CD4-positive, alpha-beta T cell treated with Interleukin-17A for 1 hour (primary cell): ENCODE measurements at regions not wholly inside any gene's neighbourhood (a gene's known extent, or its start where the extent isn't known, plus 50 kb on each side); places are given as distances from the start of the nearest gene placed in this dataset.

Source experiments
- DNase-seq: peaks from one replicate; pipeline ENCODE4 v3.0.0-alpha.2; 2020

DNA sequence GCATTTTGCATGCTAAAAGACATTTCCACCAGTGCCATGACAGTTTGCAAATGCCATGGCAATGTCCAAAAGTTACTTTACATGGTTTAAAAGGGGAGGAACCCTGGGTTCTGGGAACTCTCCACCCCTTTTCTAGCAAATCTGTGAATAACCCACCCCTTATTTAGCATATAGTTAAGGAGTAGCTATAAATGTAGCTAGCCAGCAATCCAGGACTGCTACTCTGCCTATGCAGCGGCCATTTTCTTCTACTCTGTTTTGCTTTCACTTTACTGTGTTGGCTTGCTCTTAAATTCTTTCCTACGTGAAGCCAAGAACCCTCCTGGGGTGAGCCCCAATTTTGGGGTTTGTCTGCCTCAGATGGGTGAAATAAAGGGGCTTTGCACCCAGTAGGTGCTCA, 141.0 kb downstream of the PTPN11 start:
- DNase-seq: no peak

DNA sequence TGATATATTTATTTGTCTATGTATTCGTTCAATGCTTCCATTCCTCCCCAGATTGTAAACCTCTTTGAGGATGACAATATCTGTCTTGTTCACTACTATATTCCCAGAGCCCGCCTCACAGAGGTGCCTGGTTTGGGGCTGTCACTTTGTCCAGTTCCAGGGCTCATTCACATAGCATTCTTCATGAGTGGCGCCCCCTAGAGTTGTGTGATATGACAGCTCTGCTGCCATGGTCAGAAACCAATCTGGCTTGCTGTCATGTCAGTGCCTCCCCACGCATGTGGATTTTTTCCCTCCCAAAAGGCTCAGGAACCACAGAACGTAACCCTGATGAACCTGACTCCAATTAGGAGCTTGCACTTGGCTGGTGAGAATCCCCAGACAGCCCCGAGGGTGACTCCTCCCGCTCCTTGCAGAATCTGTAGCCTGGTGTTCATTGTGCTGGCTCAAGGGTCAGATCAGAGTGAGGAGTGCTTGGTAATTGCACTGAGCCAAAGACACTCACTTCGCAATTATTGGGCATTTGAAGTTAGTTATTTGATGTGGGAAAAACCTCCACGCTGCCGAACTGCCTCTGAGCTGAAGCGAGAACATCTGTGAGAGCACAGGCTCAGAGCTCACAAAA, 145.5 kb downstream of the PTPN11 start:
- DNase-seq: no peak

DNA sequence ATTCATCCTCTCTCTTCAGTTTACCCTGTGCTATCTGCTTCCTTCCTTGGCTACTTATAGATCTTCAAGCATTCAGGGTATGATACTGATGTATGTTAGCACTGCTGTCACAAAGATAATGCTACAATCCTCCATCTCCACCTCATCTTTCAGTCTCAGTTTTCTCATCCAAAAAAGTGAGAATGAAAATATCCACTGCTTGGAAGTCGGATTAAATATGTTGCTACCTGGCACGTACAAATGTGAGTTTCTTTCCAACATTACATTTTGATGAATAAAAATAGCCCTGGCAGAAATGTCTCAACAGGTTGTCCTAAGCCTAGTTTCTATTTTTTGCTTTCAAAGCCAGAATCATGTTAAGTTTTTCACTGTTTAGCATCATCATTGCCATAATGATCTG, 149.9 kb downstream of the PTPN11 start:
- no peak for DNase-seq

DNA sequence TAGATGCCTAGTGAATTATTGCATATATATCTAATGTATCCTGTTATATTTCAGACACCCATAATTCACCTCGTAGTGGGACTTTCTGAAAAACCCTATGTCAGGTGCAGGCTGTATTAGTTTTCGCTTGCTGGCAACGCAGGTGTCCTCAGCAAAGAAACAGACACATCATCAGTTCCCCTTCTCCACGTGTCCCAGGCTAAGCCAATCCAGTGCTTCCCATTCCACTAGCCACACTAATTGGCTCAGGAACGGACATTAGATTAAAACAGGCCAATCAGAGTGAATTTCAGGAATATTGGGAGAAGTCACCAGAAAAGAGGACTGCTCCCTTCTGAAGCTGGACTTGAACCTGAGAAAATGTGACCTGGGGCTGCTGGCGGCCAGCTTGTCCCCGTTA, 151.3 kb downstream of the PTPN11 start:
- no peak for DNase-seq

DNA sequence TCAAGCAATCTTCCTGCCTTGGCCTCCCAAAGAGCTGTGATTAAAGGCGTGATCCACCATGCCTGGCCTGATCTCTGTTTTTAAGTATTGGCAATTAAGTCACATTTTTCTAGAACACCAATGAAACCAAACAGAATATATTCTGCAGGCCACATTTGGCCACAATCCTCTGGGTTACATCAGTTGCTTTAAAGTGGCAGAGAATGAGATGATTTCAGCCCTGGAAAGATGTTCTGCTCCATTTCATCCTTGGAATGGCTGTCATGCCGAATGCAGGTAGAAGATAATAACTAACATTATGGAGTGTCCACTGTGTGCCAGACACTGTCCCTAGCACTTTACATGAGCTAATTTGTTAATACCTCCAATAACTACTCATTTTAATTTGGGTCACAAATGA, 154.4 kb downstream of the PTPN11 start:
- no peak for DNase-seq

DNA sequence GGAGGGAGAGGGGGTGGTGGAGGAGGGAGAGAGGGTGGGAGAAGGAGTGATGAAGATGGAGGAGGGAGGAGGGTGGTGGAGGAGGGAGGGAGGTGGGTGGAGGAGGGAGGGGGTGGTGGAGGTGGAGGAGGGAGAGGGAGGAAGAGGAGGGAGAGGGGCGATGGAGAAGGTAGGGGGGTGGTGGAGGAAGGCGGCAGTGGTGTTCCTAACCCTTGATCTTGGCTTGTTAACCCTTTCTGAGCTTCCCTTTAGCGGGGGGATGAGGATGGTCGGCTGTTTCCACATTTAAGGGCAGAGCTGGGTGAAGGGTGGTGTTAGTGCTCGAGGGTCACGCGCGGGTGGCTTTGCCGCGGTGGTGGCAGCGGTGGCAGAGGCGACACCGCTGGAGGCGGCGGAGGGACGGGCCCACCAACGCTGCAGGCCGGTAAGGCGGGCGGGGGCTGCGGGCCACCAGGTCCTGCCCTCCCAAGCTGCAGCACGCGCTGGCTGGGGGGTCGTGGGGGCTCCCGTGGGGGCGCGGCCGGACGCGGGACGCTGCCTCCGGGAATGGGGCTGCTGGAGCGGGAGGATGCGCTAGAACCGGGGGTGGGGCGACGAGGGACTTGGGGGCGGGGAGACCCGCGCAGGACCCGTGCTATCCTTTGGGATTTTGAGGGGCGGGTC, 156.3 kb downstream of the PTPN11 start:
- DNase-seq: no peak

DNA sequence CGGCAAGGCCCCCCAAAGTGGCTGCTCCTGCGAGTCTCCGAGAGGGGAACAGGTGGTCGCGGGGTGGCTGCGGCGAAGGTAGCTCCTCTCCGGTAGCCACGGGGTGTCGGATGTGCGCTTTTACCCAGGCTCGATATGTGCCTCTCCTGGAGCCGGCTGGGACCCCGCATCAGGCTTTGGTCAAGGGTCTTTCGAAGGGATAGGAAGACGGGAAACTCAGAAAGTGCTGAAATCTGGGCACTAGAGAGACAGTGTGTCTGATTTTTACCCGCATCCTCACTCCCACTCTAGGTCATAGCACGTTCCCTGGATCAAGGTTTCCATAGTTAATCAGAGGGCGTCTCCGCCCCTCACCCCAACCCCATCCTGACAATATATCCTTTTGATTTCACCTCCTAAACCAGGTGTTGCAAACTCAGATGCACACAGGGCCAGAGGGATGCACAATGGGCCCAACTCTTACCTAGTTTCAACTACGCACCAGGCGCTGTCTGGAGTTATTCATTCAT, 156.9 kb downstream of the PTPN11 start:
- no peak for DNase-seq

DNA sequence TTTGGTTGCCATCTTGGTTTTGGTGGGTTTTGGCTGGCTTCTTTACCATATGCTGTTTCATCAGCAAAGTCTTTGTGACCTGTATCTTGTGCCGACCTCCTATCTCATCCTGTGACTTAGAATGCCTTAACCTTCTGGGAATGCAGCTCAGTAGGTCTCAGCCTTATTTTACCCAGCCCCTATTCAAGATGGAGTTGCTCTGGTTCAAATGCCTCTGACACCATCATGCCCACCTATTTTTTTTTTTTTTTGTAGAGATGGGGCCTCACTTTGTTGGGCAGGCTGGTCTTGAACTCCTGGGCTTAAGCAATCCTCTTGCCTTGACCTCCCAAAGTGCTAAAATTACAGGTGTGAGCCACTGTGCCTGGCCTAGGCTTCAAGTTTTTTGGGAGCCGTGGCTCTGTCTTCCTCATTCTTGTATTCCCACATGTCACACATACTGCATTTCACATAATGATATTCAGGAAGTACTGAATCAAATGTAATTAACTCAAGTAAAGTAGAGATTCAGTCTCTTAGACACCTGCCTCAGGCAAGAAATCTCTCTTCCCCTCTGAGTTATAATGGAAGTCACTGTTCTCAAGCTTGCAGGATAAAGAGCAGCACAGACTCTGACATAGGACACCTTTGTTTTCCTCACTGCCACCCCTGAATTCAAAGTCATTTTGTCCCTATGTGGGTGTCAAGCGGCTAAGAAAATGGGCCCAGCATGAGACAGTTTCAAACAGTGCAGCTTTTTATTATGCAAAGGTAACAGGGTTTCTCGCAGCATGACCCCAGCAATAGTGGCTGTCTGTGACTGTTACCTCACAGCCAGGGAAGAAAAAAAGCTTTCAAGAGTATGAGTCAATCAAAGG, 159.0 kb downstream of the PTPN11 start:
- no peak for DNase-seq

DNA sequence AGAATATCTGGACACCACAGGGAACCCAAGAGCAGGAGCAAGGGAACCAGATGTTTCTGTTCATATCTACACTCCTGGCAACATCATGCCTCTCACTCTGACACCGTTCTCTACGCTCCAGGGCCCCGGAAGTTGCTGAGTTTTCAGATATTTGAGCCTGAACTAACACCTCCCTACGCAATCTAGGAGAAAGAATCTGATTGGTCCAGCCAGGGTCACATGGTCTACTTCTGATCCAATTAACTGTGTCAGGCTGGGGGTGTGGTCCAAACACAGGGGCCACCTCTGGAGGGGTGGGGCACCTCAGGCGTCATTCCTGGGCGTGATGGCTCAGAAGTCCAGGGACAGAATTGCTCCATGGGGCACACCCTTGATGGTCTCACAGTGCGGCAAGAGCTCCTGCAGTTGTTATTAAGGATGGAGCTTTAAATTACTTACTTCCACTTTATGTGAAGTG, 165.5 kb downstream of the PTPN11 start:
- DNase-seq: no peak

DNA sequence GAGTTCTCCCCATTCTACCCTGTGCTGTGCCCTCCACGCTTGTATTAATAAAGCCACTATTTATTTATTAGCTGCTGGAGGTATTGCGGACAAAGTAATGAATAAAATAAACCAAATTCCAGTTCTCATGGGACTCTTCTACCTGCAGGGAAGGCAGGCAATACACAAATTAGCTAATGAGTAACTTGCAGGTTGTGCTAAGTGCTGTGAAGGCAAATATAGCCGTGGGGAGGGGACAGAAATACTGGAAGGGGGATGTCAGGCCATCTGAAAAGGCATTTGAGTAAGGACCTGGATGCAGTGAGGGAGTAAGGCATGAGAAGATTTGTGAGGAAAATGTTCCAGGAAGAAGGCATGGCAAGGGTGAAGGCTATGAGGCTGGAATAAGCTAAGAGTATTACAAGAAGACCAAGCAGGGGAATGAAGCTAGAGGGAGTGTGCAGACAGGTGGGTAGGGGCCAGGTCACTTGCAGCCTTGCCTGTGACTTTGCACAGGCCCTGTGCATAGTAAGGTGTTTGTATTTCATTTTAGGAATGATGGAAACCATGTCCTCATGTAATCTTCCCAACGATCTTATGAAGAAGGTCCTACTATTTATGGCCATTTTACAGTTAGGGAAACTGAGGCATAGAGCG, 167.5 kb downstream of the PTPN11 start:
- no peak for DNase-seq

DNA sequence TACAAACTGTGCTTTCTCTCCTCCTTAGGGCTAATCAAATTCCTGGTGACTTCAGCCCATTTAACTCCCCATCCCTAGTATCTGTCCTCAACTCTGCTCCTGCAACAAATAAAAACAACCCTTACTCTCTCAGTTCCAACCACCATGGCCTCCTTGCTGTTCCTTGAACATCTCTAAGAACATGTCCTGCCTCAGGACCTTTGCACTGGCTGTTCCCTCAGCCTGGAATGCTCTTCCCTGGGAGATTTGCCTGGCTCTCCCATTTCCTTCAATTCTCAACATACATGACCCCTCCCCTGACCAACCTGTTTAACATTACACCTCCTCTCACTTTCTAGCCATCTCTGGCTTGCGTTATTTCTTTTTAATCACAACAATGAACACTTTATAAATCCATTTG, 170.5 kb downstream of the PTPN11 start:
- DNase-seq: no peak

DNA sequence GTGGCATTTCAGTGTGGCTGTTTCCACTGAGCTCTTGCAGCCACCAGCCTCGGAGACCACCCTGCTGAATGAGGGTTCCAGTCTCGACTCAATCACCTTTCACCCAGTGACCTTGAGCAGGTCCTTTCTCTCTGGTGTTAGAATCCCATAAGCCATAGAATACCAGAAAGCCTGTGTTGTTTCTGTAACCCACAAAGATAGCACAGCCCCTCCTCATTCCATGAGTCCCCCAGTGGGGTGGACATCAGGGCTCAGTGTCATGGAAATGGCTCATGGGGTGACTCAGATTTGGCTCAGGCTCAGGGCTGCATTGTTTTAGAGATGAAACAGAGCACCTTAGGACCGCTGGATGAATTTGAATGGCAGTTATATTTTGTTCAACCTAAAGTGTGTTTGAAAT, 171.5 kb downstream of the PTPN11 start:
- DNase-seq: no peak

DNA sequence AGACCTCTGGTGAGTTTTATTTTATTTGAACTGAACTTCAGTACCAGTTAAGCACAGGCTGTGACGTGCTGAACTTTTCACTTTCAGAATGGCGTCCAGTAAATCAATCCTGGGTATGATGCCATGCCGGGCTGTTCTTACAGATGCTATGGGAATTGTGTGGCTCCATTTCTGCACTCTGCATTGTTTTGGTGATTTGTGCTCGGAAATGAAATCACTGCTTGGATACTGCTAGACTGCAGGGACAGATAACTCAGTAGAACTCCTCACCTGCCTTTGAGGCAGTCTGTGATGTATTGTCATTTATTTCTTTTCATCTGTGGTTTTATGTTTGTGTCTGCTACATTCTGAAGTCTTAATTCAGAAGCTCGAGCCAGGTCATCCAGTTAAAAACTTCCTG, 172.7 kb downstream of the PTPN11 start:
- DNase-seq: no peak

DNA sequence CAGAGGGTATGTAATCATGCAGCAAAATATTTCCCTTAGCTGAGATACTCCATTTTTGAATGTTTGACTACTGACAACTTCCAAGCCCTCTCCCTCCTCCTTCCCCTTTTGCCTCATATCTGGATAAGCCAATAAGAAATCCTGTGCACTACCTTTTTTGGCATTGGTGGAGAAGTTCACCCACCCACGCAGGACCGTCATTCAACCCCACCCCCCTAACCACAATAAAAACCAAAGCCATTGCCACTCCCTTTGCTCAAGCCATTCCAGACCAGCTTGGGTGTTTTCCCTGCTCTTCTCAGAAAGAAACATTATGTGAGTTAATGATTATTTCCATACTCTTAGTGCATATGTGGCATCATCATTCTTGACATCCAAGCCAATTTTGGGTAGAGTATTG, 176.7 kb downstream of the PTPN11 start:
- DNase-seq: no peak

DNA sequence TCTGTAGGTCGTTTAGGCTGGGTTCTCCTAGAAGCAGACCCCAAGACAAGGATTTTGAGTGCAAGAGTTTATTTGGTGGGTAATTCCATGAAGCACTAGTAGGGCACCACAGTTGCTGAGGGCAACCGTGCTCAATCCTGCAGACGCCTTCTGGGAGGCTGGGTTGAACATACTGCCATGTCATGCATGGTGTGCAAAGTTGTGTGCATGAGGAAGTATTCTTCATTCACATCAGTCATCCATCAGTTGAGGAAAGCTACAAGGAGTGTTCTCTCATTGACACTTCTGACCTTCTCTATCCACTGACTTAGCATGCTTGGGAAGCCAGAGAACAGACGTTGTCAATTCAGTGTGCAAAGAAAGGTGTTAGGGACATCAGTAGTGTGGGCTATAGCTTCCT, 179.2 kb downstream of the PTPN11 start:
- DNase-seq: no peak

DNA sequence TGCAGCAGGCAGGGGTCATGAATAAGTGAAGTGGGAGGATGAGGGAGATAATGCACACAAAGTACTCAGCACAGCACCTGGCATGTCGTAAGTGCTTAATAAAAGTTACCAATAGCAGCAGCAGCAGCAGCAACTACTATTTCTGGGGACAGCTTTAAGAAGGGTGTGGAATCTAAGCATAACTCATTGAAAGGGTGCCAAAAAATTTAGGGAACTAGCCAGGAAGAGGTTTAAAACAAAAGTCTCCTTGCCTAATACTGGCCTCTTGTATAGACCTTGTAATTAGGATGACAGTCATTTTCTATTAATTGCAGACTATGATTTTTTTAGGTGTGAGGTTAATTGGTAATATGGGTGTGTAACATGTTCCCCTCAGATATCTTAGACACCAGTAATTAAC, 179.9 kb downstream of the PTPN11 start:
- DNase-seq: no peak

DNA sequence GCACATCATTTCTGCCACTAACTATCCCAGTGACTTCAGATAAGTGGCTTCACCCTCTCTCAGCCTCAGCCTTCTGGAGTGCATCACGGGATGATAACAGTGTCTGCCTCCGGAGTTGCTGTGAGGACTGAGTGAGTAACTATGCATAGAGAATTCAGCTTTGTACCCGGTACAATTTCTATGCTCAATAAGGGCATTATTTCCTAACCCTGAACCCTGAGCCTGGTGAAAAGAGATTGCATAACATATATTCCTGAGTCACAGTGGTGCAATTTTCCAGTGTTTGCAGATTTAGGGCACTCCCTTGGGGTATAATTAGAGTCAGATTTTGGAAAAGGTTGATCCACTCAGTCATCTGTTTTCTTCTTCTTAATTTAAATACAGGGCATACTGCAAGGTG, 181.1 kb downstream of the PTPN11 start:
- DNase-seq: no peak

DNA sequence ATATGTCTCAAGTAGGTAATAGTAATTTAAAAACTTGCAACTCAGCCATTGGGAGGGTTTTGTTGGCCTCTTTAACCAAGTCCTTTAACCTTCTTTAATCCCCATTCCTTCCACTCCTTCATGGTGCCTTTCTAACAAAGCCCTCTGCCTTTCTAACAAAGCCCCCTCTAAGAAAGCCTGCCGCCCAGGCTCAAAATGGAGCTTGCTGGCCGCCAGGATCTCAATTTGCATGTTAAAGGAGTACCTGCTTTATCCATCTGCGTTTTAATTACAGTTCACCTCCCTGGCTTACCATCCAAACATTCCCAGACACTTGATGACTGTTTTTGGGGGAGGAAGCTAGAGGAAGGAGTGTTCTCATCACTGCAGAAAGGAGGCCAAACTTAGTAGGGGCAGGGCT, 183.4 kb downstream of the PTPN11 start:
- no peak for DNase-seq

DNA sequence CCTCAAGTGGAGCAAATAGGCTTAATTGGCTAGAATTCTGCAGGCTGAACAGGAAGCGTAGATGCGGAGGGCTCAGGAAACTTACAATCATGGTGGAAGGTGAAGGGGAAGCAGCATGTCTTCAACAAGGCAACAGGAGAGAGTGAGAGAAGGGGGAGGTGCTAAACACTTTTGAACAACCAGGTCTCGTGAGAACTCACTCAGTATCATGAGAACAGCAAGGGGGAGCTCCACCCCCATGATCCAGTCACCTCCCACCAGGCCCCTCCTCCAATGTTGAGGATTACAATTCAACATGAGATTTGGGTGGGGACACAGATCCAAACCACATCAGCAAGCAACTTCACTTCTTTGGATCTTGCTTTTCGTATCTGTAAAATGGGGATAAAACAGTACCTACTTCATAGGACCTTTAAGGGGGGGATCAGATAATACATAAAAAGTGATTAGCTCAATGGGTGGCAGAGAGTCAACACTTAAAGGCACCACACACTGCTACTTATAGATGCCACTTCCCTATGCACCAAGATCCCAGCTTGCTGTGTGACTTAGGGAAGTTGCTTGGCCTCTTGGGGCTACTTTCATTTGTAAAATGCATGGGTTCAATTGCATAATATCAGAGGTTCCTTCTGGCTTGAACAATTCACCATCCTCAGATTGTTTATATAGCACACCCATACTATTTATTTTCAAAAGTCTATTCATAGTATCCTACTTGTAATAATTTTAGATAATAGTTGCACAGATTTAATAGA, 184.8 kb upstream of the RPH3A start:
- no peak for DNase-seq

DNA sequence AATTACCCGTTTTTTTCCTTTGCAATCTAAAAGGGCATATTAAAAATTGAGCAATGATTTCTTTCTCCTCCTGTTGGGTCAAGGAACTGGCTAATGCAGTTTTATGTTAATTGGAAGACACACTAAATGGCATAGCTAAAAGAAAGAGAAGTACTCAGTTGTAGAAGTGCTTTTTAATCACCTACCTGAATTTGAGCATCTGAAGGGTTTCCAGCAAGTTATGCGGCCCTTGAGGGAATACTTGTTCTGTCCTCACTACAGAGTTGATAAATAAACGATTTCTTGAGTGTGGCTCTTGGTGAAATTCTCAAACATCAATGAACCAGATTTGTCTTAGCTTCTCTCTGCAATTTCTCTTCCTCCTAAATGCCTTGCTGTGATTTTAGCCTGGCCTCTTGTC, 184.1 kb upstream of the RPH3A start:
- no peak for DNase-seq

DNA sequence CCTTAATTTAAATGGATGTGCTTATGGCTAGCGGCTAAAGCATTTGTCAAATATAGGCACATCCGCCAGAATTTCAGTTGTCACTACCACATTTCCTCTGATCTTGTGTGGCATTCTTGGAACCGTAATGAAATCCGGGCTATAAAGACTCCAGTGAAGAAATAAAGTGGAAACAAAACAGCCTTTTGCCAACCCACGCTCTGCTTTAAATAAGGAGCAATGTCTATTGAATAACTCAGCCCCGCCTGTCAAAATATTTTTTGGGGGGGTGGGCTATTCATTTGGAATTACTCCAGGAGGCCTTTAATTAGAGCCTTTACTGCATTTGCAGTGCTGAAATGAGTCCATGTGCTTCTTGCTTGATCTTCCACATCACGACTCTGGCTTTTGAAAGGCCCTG, 179.6 kb upstream of the RPH3A start:
- no peak for DNase-seq

DNA sequence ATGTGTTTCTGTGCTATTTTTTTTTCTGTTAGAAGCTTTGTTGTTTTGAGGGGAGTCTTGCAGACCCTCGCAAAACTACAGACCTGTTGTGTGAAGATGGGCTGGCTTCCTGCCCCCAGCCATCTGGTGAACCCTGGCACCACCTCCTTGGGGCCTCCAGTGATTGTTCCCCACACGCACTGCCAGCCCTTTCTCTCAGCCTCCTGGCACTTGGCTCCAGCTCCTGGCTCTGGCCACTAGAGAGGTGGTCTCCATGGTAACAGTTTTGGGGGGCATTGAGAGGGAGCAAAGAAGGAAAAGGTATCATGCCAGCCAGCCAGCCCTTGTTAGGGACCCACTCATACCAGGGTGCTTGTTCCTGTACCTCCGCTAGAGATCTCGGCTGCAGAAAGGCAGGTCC, 176.4 kb upstream of the RPH3A start:
- no peak for DNase-seq
